GM12878 (cell line): ENCODE measurements at regions not wholly inside any gene's neighbourhood (a gene's known extent, or its start where the extent isn't known, plus 50 kb on each side); places are given as distances from the start of the nearest gene placed in this dataset.

Experiments used
- ATAC-seq: fragments of 200-7000 bp; cut with Tn5 transposase; 3 replicates; pipeline ENCODE4 v1.9.1; 2020; ENCODE audit warnings: mild to moderate bottlenecking, moderate library complexity
- BruUV-seq: library from RNA; stranded (reverse); fragments of 400-500 nt; replicated peaks from 2 replicates; lab custom pipeline; 2021; lab: Mats Ljungman, UMichigan
- CTCF ChIA-PET: fragments of 300-600 bp; sonication (Branson Sonifier 250); formaldehyde crosslinking; extraction: SDS; loops from one replicate; lab custom pipeline; 2021; ENCODE audit warnings: inconsistent platforms; lab: Yijun Ruan, JAX
- POLR2A ChIA-PET: fragments of 350-600 bp; formaldehyde crosslinking; extraction: SDS; loops from one replicate; lab custom pipeline; 2021; ENCODE audit warnings: inconsistent platforms; lab: Charles Lee
- RAD21 ChIA-PET: fragments of 300-600 bp; sonication (Branson Sonifier 250); formaldehyde crosslinking; loops from one replicate; lab custom pipeline; 2023; ENCODE audit warnings: antibody characterized with exemption; ENCODE audit not compliant: unreplicated experiment; lab: Charles Lee
- SMC1A ChIA-PET: fragments of 300-600 bp; sonication (Branson Sonifier 250); formaldehyde crosslinking; loops from one replicate; lab custom pipeline; 2023; ENCODE audit not compliant: unreplicated experiment, uncharacterized antibody; lab: Charles Lee
- DNase-seq: peaks from one replicate; pipeline ENCODE4 v3.0.0-alpha.2; 2011; ENCODE audit warnings: low read depth, low spot score
- FAIRE-seq: peaks from 3 replicates; lab custom pipeline; 2011; peaks lifted over from hg19 to GRCh38; lab: Jason Lieb, UNC
- H2AFZ ChIP-seq: 2 replicates; pipeline ENCODE4 v1.6.0; 2011; ENCODE audit warnings: low read depth, low read length, control low read depth; ENCODE audit not compliant: control insufficient read depth
- H3K27ac ChIP-seq: 2 replicates; pipeline ENCODE4 v1.5.1; 2011; ENCODE audit warnings: control low read depth; ENCODE audit not compliant: control insufficient read depth, insufficient read depth
- H3K27me3 ChIP-seq, 2 experiments: replicated peaks in 1 of 2; 2 replicates each; pipeline versions ENCODE4 v1.6.0 to v1.6.1; 2011; ENCODE audit warnings: low read length in 1 of 2; ENCODE audit not compliant: control insufficient read depth in 2 of 2, insufficient read depth in 2 of 2
- H3K36me3 ChIP-seq, 2 experiments: 2 replicates each; pipeline ENCODE4 v1.5.1; 2011; ENCODE audit warnings: low read length in 1 of 2; ENCODE audit not compliant: control insufficient read depth in 2 of 2, insufficient read depth in 2 of 2
- H3K4me1 ChIP-seq: 2 replicates; pipeline ENCODE4 v1.6.1; 2011; ENCODE audit warnings: mild to moderate bottlenecking, low read length, moderate library complexity, mixed read lengths; ENCODE audit not compliant: control insufficient read depth, insufficient read depth
- H3K4me2 ChIP-seq: 2 replicates; pipeline ENCODE4 v1.6.0; 2011; ENCODE audit warnings: control low read depth; ENCODE audit not compliant: control insufficient read depth, insufficient read depth
- H3K4me3 ChIP-seq: fragments of 200-600 bp; sonication (generic); 2 replicates; pipeline ENCODE4 v1.5.1; 2016
- H3K79me2 ChIP-seq: 2 replicates; pipeline ENCODE4 v1.6.0; 2011; ENCODE audit warnings: low read length; ENCODE audit not compliant: control insufficient read depth, insufficient read depth
- H3K9ac ChIP-seq: 2 replicates; pipeline ENCODE4 v1.8.0; 2011; ENCODE audit warnings: low read length, control low read depth, mixed read lengths; ENCODE audit not compliant: control insufficient read depth, insufficient read depth
- H3K9me3 ChIP-seq: replicated peaks from 3 replicates; pipeline ENCODE4 v1.5.1; 2011; ENCODE audit warnings: mild to moderate bottlenecking, low read length; ENCODE audit not compliant: control insufficient read depth, insufficient read depth
- H4K20me1 ChIP-seq: 2 replicates; pipeline ENCODE4 v1.6.0; 2011; ENCODE audit not compliant: control insufficient read depth, insufficient read depth
- CBX3 ChIP-seq: fragments of 200-600 bp; sonication (generic); IDR thresholded peaks from 2 replicates; pipeline ENCODE4 v1.6.1; 2016; ENCODE audit warnings: low read depth, borderline replicate concordance
- EED ChIP-seq: sonication (generic); IDR thresholded peaks from 2 replicates; pipeline ENCODE4 v1.6.1; 2016; ENCODE audit warnings: antibody characterized with exemption, low read depth
- EP300 ChIP-seq, 2 experiments: fragments of 150-350 bp in 1 of 2; IDR thresholded peaks; 2 replicates each; pipeline ENCODE4 v1.6.1; 2011 to 2012; ENCODE audit warnings: low read depth in 2 of 2, low read length in 2 of 2, borderline replicate concordance in 1 of 2, improper control_type of control experiment in 1 of 2, inconsistent platforms in 1 of 2; ENCODE audit not compliant: control insufficient read depth in 1 of 2
- NFIC ChIP-seq: IDR thresholded peaks from 2 replicates; pipeline ENCODE4 v1.6.1; 2012; ENCODE audit warnings: low read depth, mild to moderate bottlenecking, inconsistent platforms, low read length, moderate library complexity
- RBBP5 ChIP-seq: fragments of 200-600 bp; sonication (generic); conservative IDR thresholded peaks from 2 replicates; pipeline ENCODE4 v1.6.1; 2016
- WRNIP1 ChIP-seq: IDR thresholded peaks from 2 replicates; pipeline ENCODE4 v1.6.1; 2011; ENCODE audit warnings: low read depth, low read length, improper control_type of control experiment, borderline replicate concordance
- ZSCAN29 ChIP-seq: fragments of 450-650 bp; IDR thresholded peaks from 2 replicates; pipeline ENCODE4 v1.6.1; 2017; ENCODE audit warnings: mild to moderate bottlenecking, moderate library complexity
- WGBS: methylation state at CpG from one replicate; pipeline ENCODE4 v1.1.6; 2016; ENCODE audit warnings: low lambda C conversion rate; ENCODE audit not compliant: insufficient replicate concordance, insufficient coverage; ENCODE audit errors: missing lambda C conversion rate; 5-methylcytosine and 5-hydroxymethylcytosine counted together
- in situ Hi-C: fragments of 300-500 bp; cut with MboI; formaldehyde crosslinking; loops from 9 replicates; pipeline ENCODE4 v1.14.3; 2018; ENCODE audit warnings: mixed read lengths
- intact Hi-C: fragments of 100-400 bp; cut with micrococcal nuclease; formaldehyde crosslinking; loops from one replicate; pipeline ENCODE4 v1.14.2; 2022; ENCODE audit not compliant: unreplicated experiment
- TF ChIP-seq, protein P1 (sequence below): IDR thresholded peaks from 2 replicates; pipeline ENCODE4 v1.6.1; 2012; ENCODE audit warnings: mild to moderate bottlenecking, low read depth, low read length
- TF ChIP-seq, protein P2 (sequence below): fragments of 450-650 bp; IDR thresholded peaks from 2 replicates; pipeline ENCODE4 v1.6.1; 2018; ENCODE audit warnings: borderline replicate concordance, mild to moderate bottlenecking; ENCODE audit not compliant: partially characterized antibody
- TF ChIP-seq, protein P3 (sequence below): fragments of 450-650 bp; conservative IDR thresholded peaks from 2 replicates; pipeline ENCODE4 v1.6.1; 2017; ENCODE audit warnings: mild to moderate bottlenecking, moderate library complexity
- TF ChIP-seq, protein P4 (sequence below): IDR thresholded peaks from 2 replicates; pipeline ENCODE4 v1.6.1; 2012; ENCODE audit warnings: improper control_type of control experiment, low read depth, low read length; ENCODE audit not compliant: insufficient replicate concordance

DNA sequence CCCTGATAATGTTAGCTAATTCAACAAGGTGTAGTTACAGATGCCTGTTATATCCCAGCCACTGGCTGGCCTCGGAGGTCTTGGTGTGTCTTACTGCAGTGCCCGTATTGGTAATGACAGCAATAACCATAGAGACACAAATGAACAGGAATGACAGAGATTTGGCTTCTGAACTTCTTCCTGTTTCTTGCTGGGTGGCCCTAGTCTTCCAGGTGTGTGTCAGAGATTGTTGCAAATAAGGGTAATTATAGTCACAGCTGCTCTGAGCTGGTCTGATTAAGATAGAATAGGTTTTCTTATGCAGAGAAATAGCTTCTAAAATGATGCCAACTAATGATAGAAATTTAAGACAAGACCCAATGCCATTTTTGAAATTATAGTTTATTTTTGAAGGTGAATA lies 64.1 kb upstream of the MAD2L1 start:
- Histone ChIP-seq H3K9ac (no peak overlapping the region), H3K4me2 (no peak overlapping the region), H3K27ac (no peak overlapping the region), H3K36me3 (no peaks in the 10 kb centered on the region), H3K9me3 (no peaks in the 10 kb centered on the region), H3K79me2 (no peaks in the 10 kb centered on the region), H2AFZ (no peak overlapping the region), H3K4me3 (no peak overlapping the region), H3K4me1 (no peaks in the 10 kb centered on the region), H4K20me1 (no peaks in the 10 kb centered on the region), H3K27me3 (no peaks in the 10 kb centered on the region)
- ChIA-PET CTCF (interaction anchor here (0.6 kb wide), 1 partner anchor 994 kb away, joined by 3 read pairs; no protein-coding TSS in a partner anchor), SMC1A (interaction anchor here (1.3 kb wide), 1 partner anchor 10 kb away, joined by 3 read pairs; no protein-coding TSS in a partner anchor), POLR2A (no interaction called here), RAD21 (no interaction called here)
- ATAC-seq (no peak), DNase-seq (no peak), FAIRE-seq (no peak)
- intact Hi-C loops, result no loop called here
- in situ Hi-C loops, result no loop called here
- BruUV-seq, result no TSS peak
- WGBS, result 22% methylated on average over 2 of the region's 2 CpGs
- no peak for TF ChIP-seq EP300 (IDR thresholded peaks at IDR 0.05; ENCODE audit: borderline replicate concordance in 1 of 2, control insufficient read depth in 1 of 2, low read depth in 2 of 2, low read length in 2 of 2)
- no peak for TF ChIP-seq EED
- TF ChIP-seq, protein P1, sequence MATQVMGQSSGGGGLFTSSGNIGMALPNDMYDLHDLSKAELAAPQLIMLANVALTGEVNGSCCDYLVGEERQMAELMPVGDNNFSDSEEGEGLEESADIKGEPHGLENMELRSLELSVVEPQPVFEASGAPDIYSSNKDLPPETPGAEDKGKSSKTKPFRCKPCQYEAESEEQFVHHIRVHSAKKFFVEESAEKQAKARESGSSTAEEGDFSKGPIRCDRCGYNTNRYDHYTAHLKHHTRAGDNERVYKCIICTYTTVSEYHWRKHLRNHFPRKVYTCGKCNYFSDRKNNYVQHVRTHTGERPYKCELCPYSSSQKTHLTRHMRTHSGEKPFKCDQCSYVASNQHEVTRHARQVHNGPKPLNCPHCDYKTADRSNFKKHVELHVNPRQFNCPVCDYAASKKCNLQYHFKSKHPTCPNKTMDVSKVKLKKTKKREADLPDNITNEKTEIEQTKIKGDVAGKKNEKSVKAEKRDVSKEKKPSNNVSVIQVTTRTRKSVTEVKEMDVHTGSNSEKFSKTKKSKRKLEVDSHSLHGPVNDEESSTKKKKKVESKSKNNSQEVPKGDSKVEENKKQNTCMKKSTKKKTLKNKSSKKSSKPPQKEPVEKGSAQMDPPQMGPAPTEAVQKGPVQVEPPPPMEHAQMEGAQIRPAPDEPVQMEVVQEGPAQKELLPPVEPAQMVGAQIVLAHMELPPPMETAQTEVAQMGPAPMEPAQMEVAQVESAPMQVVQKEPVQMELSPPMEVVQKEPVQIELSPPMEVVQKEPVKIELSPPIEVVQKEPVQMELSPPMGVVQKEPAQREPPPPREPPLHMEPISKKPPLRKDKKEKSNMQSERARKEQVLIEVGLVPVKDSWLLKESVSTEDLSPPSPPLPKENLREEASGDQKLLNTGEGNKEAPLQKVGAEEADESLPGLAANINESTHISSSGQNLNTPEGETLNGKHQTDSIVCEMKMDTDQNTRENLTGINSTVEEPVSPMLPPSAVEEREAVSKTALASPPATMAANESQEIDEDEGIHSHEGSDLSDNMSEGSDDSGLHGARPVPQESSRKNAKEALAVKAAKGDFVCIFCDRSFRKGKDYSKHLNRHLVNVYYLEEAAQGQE, result no peak
- TF ChIP-seq, protein P2, sequence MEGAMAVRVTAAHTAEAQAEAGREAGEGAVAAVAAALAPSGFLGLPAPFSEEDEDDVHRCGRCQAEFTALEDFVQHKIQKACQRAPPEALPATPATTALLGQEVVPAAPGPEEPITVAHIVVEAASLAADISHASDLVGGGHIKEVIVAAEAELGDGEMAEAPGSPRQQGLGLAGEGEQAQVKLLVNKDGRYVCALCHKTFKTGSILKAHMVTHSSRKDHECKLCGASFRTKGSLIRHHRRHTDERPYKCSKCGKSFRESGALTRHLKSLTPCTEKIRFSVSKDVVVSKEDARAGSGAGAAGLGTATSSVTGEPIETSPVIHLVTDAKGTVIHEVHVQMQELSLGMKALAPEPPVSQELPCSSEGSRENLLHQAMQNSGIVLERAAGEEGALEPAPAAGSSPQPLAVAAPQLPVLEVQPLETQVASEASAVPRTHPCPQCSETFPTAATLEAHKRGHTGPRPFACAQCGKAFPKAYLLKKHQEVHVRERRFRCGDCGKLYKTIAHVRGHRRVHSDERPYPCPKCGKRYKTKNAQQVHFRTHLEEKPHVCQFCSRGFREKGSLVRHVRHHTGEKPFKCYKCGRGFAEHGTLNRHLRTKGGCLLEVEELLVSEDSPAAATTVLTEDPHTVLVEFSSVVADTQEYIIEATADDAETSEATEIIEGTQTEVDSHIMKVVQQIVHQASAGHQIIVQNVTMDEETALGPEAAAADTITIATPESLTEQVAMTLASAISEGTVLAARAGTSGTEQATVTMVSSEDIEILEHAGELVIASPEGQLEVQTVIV, result no peak
- TF ChIP-seq CBX3, result no peak
- TF ChIP-seq, protein P3, sequence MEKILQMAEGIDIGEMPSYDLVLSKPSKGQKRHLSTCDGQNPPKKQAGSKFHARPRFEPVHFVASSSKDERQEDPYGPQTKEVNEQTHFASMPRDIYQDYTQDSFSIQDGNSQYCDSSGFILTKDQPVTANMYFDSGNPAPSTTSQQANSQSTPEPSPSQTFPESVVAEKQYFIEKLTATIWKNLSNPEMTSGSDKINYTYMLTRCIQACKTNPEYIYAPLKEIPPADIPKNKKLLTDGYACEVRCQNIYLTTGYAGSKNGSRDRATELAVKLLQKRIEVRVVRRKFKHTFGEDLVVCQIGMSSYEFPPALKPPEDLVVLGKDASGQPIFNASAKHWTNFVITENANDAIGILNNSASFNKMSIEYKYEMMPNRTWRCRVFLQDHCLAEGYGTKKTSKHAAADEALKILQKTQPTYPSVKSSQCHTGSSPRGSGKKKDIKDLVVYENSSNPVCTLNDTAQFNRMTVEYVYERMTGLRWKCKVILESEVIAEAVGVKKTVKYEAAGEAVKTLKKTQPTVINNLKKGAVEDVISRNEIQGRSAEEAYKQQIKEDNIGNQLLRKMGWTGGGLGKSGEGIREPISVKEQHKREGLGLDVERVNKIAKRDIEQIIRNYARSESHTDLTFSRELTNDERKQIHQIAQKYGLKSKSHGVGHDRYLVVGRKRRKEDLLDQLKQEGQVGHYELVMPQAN, result no peak
- TF ChIP-seq WRNIP1, result no peak
- no peak for TF ChIP-seq ZSCAN29
- no peak for TF ChIP-seq RBBP5
- TF ChIP-seq, protein P4, sequence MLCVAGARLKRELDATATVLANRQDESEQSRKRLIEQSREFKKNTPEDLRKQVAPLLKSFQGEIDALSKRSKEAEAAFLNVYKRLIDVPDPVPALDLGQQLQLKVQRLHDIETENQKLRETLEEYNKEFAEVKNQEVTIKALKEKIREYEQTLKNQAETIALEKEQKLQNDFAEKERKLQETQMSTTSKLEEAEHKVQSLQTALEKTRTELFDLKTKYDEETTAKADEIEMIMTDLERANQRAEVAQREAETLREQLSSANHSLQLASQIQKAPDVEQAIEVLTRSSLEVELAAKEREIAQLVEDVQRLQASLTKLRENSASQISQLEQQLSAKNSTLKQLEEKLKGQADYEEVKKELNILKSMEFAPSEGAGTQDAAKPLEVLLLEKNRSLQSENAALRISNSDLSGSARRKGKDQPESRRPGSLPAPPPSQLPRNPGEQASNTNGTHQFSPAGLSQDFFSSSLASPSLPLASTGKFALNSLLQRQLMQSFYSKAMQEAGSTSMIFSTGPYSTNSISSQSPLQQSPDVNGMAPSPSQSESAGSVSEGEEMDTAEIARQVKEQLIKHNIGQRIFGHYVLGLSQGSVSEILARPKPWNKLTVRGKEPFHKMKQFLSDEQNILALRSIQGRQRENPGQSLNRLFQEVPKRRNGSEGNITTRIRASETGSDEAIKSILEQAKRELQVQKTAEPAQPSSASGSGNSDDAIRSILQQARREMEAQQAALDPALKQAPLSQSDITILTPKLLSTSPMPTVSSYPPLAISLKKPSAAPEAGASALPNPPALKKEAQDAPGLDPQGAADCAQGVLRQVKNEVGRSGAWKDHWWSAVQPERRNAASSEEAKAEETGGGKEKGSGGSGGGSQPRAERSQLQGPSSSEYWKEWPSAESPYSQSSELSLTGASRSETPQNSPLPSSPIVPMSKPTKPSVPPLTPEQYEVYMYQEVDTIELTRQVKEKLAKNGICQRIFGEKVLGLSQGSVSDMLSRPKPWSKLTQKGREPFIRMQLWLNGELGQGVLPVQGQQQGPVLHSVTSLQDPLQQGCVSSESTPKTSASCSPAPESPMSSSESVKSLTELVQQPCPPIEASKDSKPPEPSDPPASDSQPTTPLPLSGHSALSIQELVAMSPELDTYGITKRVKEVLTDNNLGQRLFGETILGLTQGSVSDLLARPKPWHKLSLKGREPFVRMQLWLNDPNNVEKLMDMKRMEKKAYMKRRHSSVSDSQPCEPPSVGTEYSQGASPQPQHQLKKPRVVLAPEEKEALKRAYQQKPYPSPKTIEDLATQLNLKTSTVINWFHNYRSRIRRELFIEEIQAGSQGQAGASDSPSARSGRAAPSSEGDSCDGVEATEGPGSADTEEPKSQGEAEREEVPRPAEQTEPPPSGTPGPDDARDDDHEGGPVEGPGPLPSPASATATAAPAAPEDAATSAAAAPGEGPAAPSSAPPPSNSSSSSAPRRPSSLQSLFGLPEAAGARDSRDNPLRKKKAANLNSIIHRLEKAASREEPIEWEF, result no peak
- TF ChIP-seq NFIC, result no peak
